IPS-20b (cell line): ENCODE measurements at regions not wholly inside any gene's neighbourhood (a gene's known extent, or its start where the extent isn't known, plus 50 kb on each side); places are given as distances from the start of the nearest gene placed in this dataset.

Experiments used
- H3K27ac ChIP-seq: one replicate; pipeline ENCODE4 v1.5.1; 2013; ENCODE audit warnings: low read length
- H3K27me3 ChIP-seq: 2 replicates; pipeline ENCODE4 v1.6.1; 2013; ENCODE audit warnings: mild to moderate bottlenecking, low read length, inconsistent platforms; ENCODE audit not compliant: insufficient read depth
- H3K36me3 ChIP-seq: 2 replicates; pipeline ENCODE4 v1.6.1; 2013; ENCODE audit warnings: low read depth, mild to moderate bottlenecking, inconsistent platforms, low read length, moderate library complexity; ENCODE audit not compliant: insufficient read depth
- H3K4me1 ChIP-seq: 2 replicates; pipeline ENCODE4 v1.6.1; 2013; ENCODE audit warnings: mild to moderate bottlenecking, control low read depth, inconsistent platforms, low read length, moderate library complexity; ENCODE audit not compliant: insufficient read depth
- H3K4me3 ChIP-seq: 2 replicates; pipeline ENCODE4 v1.5.1; 2013; ENCODE audit warnings: mild to moderate bottlenecking, low read length, inconsistent platforms
- H3K9ac ChIP-seq: 2 replicates; pipeline ENCODE4 v1.6.1; 2013; ENCODE audit warnings: low read depth, mild to moderate bottlenecking, inconsistent platforms, low read length, moderate library complexity
- H3K9me3 ChIP-seq: 2 replicates; pipeline ENCODE4 v1.6.1; 2013; ENCODE audit warnings: mild to moderate bottlenecking, low read depth, low read length, inconsistent platforms; ENCODE audit not compliant: insufficient read depth

GRCh38 chr1:209249785-209250440, 333.6 kb upstream of the CAMK1G start:
- no peaks in the 10 kb centered on the region for H3K36me3 ChIP-seq
- H3K9me3 ChIP-seq: no peaks in the 10 kb centered on the region
- H3K27me3 ChIP-seq: no peaks in the 10 kb centered on the region
- peak overlapping the region; percentile 8; the same call in 1 of the 2 replicates for H3K9ac ChIP-seq
- H3K4me3 ChIP-seq: no peak overlapping the region
- no peak overlapping the region for H3K27ac ChIP-seq
- peaks cover 9% of the 10 kb centered on the region for H3K4me1 ChIP-seq

- no peak overlapping the region for H3K9ac ChIP-seq
- H3K4me1 ChIP-seq: peaks cover 9% of the 10 kb centered on the region
- H3K27ac ChIP-seq: no peak overlapping the region
- no peaks in the 10 kb centered on the region for H3K27me3 ChIP-seq
- H3K4me3 ChIP-seq: no peak overlapping the region
- H3K36me3 ChIP-seq: no peaks in the 10 kb centered on the region
- H3K9me3 ChIP-seq: no peaks in the 10 kb centered on the region
Measured at GRCh38 chr1:209250861-209251636, 332.5 kb upstream of the CAMK1G start.

- H3K9me3 ChIP-seq: peaks cover 34% of the 10 kb centered on the region
- no peak overlapping the region for H3K27ac ChIP-seq
- no peaks in the 10 kb centered on the region for H3K4me1 ChIP-seq
- H3K36me3 ChIP-seq: no peaks in the 10 kb centered on the region
- H3K4me3 ChIP-seq: no peak overlapping the region
- H3K27me3 ChIP-seq: no peaks in the 10 kb centered on the region
- no peak overlapping the region for H3K9ac ChIP-seq
Measured at GRCh38 chr1:209256766-209257350, 326.7 kb upstream of the CAMK1G start.

- H3K4me3 ChIP-seq: no peak overlapping the region
- no peak overlapping the region for H3K9ac ChIP-seq
- H3K36me3 ChIP-seq: no peaks in the 10 kb centered on the region
- no peak overlapping the region for H3K27ac ChIP-seq
- H3K4me1 ChIP-seq: no peaks in the 10 kb centered on the region
- peaks cover 34% of the 10 kb centered on the region for H3K9me3 ChIP-seq
- H3K27me3 ChIP-seq: no peaks in the 10 kb centered on the region
Measured at GRCh38 chr1:209257454-209257853, 326.1 kb upstream of the CAMK1G start.

- no peak overlapping the region for H3K4me3 ChIP-seq
- H3K4me1 ChIP-seq: no peaks in the 10 kb centered on the region
- peaks cover 34% of the 10 kb centered on the region for H3K9me3 ChIP-seq
- no peak overlapping the region for H3K9ac ChIP-seq
- no peaks in the 10 kb centered on the region for H3K36me3 ChIP-seq
- H3K27ac ChIP-seq: no peak overlapping the region
- no peaks in the 10 kb centered on the region for H3K27me3 ChIP-seq
Measured at GRCh38 chr1:209260136-209260535, 323.4 kb upstream of the CAMK1G start.

- Histone ChIP-seq H3K27ac (no peak overlapping the region), H3K27me3 (no peaks in the 10 kb centered on the region), H3K4me3 (no peak overlapping the region), H3K4me1 (no peaks in the 10 kb centered on the region), H3K9me3 (peaks cover 26% of the 10 kb centered on the region), H3K9ac (no peak overlapping the region), H3K36me3 (no peaks in the 10 kb centered on the region)
Measured at GRCh38 chr1:209262631-209263030, 320.9 kb upstream of the CAMK1G start.

GRCh38 chr1:209265301-209265700, 318.2 kb upstream of the CAMK1G start:
- H3K4me3 ChIP-seq: no peak overlapping the region
- peaks cover under 1% of the 10 kb centered on the region; the same call in 1 of the 2 replicates for H3K9me3 ChIP-seq

GRCh38 chr1:209266590-209267205, 316.8 kb upstream of the CAMK1G start:
- H3K36me3 ChIP-seq: no peaks in the 10 kb centered on the region
- 0 out of 2 replicates have a peak, but pooled peaks cover 5% of the 10 kb centered on the region for H3K4me1 ChIP-seq
- no peak overlapping the region for H3K27ac ChIP-seq
- no peaks in the 10 kb centered on the region for H3K9me3 ChIP-seq
- H3K9ac ChIP-seq: no peak overlapping the region
- H3K27me3 ChIP-seq: no peaks in the 10 kb centered on the region
- no peak overlapping the region for H3K4me3 ChIP-seq

More at GRCh38 chr1:209265301-209265700, 318.2 kb upstream of the CAMK1G start:
- Histone ChIP-seq H3K9ac (no peak overlapping the region), H3K27ac (no peak overlapping the region), H3K4me1 (0 out of 2 replicates have a peak, but pooled peaks cover 5% of the 10 kb centered on the region), H3K27me3 (no peaks in the 10 kb centered on the region), H3K36me3 (no peaks in the 10 kb centered on the region)

- H3K9me3 ChIP-seq: no peaks in the 10 kb centered on the region
- H3K4me1 ChIP-seq: 0 out of 2 replicates have a peak, but pooled peaks cover 5% of the 10 kb centered on the region
- H3K36me3 ChIP-seq: no peaks in the 10 kb centered on the region
- no peak overlapping the region for H3K4me3 ChIP-seq
- no peaks in the 10 kb centered on the region for H3K27me3 ChIP-seq
- H3K9ac ChIP-seq: no peak overlapping the region
- no peak overlapping the region for H3K27ac ChIP-seq
Measured at GRCh38 chr1:209267968-209268367, 315.5 kb upstream of the CAMK1G start.

GRCh38 chr1:209268479-209268878, 315.0 kb upstream of the CAMK1G start:
- Histone ChIP-seq H3K27me3 (no peaks in the 10 kb centered on the region), H3K4me1 (0 out of 2 replicates have a peak, but pooled peaks cover 5% of the 10 kb centered on the region), H3K27ac (no peak overlapping the region), H3K36me3 (no peaks in the 10 kb centered on the region), H3K9ac (no peak overlapping the region), H3K9me3 (no peaks in the 10 kb centered on the region), H3K4me3 (no peak overlapping the region)

GRCh38 chr1:209276321-209276720, 307.2 kb upstream of the CAMK1G start:
- Histone ChIP-seq H3K27me3 (no peaks in the 10 kb centered on the region), H3K9me3 (no peaks in the 10 kb centered on the region), H3K9ac (no peak overlapping the region), H3K4me3 (no peak overlapping the region), H3K36me3 (no peaks in the 10 kb centered on the region), H3K27ac (no peak overlapping the region), H3K4me1 (no peaks in the 10 kb centered on the region)
